PFSK-1 (cell line): ENCODE measurements at regions not wholly inside any gene's neighbourhood (a gene's known extent, or its start where the extent isn't known, plus 50 kb on each side); places are given as distances from the start of the nearest gene placed in this dataset.

Experiments
- FOXP2 ChIP-seq: optimal IDR thresholded peaks from 2 replicates; pipeline ENCODE3; 2011; ENCODE audit warnings: borderline replicate concordance, control low read depth, inconsistent platforms; ENCODE audit not compliant: insufficient read depth; ENCODE audit errors: extremely low read length, extremely low read depth
- POLR2AphosphoS5 ChIP-seq: IDR thresholded peaks from 2 replicates; pipeline ENCODE4 v1.6.1; 2012; ENCODE audit warnings: low read depth, mild to moderate bottlenecking, control low read depth, low read length, moderate library complexity
- SIN3A ChIP-seq: IDR thresholded peaks from 2 replicates; pipeline ENCODE4 v1.6.1; 2012; ENCODE audit warnings: mild to moderate bottlenecking, low read length, moderate library complexity, borderline replicate concordance; ENCODE audit not compliant: insufficient read depth
- TAF1 ChIP-seq: IDR thresholded peaks from 2 replicates; pipeline ENCODE4 v1.6.1; 2012; ENCODE audit warnings: low read length, control low read depth, borderline replicate concordance; ENCODE audit not compliant: insufficient read depth
- TF ChIP-seq, protein P1 (sequence below), 2 experiments: IDR thresholded peaks; 2 replicates each; pipeline versions ENCODE4 v1.6.1 to v1.8.0; 2011 to 2012; ENCODE audit warnings: low read depth in 2 of 2, low read length in 2 of 2, control low read depth in 1 of 2, inconsistent platforms in 1 of 2, mild to moderate bottlenecking in 1 of 2, moderate library complexity in 1 of 2; ENCODE audit not compliant: insufficient read depth in 1 of 2

DNA sequence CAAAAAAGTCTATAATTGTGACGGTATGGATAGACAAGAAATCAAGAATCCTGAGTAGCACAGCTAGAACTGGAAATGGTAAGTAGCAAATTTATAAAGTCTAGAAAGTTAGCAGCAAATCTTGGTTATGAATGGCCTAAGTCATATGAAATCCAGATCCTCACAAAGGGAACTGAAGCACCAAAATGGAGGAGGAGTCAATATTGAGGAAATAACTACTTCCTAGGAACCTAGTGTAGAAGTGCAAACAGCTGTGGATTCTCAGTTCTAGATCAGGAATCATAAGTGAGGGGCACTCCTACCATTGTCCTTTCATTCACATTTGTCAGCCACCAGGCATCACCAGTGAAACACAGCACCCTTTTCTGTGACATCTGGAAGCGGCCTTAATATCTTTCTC lies 202.2 kb upstream of the DCN start:
- TF ChIP-seq FOXP2 (no peak), TAF1 (no peak), POLR2AphosphoS5 (no peak), SIN3A (no peak)
- TF ChIP-seq, protein P1, sequence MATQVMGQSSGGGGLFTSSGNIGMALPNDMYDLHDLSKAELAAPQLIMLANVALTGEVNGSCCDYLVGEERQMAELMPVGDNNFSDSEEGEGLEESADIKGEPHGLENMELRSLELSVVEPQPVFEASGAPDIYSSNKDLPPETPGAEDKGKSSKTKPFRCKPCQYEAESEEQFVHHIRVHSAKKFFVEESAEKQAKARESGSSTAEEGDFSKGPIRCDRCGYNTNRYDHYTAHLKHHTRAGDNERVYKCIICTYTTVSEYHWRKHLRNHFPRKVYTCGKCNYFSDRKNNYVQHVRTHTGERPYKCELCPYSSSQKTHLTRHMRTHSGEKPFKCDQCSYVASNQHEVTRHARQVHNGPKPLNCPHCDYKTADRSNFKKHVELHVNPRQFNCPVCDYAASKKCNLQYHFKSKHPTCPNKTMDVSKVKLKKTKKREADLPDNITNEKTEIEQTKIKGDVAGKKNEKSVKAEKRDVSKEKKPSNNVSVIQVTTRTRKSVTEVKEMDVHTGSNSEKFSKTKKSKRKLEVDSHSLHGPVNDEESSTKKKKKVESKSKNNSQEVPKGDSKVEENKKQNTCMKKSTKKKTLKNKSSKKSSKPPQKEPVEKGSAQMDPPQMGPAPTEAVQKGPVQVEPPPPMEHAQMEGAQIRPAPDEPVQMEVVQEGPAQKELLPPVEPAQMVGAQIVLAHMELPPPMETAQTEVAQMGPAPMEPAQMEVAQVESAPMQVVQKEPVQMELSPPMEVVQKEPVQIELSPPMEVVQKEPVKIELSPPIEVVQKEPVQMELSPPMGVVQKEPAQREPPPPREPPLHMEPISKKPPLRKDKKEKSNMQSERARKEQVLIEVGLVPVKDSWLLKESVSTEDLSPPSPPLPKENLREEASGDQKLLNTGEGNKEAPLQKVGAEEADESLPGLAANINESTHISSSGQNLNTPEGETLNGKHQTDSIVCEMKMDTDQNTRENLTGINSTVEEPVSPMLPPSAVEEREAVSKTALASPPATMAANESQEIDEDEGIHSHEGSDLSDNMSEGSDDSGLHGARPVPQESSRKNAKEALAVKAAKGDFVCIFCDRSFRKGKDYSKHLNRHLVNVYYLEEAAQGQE (IDR thresholded peaks at IDR 0.05; ENCODE audit: insufficient read depth in 1 of 2, low read depth in 2 of 2, low read length in 2 of 2): no peak

DNA sequence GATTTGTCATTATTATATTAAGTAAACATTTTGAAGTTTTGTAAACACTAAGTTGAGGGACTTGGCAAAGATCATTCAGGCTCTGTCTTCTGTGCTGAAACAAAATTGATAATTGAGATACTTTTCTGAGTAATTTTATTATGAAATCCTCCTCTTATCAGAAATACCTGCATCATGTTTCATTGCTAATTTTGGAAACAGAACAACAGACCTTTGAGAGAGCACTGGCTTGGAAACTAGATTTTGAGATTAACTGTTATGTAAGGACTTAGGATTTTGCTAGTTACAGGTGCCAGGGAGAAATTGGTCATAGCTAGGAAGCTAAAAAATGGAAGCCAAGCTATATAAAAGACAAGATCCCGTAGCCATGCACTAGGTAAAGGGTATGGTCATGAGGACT lies 201.7 kb upstream of the DCN start:
- TF ChIP-seq POLR2AphosphoS5 (no peak), SIN3A (no peak), FOXP2 (no peak), TAF1 (no peak)
- TF ChIP-seq, protein P1 (IDR thresholded peaks at IDR 0.05; ENCODE audit: insufficient read depth in 1 of 2, low read depth in 2 of 2, low read length in 2 of 2): no peak

DNA sequence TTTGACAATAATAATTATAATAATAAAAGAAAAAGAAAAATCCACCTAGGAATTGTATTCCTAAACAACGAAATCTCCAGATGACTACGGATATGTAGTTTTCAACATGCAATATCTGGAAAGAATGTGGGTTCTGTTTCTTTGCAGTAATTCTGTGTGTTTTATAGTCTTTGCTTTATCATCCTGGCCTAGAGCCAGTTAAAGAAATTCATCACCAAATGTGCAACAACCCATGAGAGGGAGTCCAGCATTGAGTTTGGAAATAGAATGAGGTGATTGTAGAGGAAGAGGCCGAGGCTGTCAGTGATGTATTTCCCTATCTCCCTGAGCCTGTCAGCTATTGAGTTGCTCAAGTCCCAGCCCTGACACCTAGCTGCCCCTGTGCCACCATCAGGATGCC lies 200.5 kb upstream of the DCN start:
- no peak for TF ChIP-seq SIN3A
- TF ChIP-seq POLR2AphosphoS5: no peak
- TF ChIP-seq TAF1: no peak
- TF ChIP-seq, protein P1 (IDR thresholded peaks at IDR 0.05; ENCODE audit: insufficient read depth in 1 of 2, low read depth in 2 of 2, low read length in 2 of 2): no peak
- TF ChIP-seq FOXP2: no peak

DNA sequence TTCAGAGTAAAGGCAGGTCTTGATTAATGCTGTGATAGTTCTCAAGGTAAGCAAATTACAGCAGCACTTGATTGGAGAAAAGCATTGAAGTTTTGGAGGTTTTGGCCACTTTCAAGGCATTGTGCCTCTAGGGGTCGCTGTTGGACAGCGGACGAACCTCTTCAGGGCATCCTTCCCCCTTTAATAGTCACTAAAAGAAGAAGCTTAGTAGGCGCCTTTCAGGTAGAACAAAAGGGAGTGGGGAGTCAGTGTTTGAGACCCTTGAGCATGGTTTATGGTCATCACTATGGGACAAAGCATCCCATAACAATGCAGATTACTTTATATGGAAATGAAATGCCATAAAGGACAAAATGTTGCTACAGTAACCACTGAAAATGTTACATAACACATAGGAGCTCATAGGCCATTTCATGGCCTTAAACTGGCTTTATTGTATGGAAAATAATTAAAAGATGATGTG lies 199.5 kb upstream of the DCN start:
- no peak for TF ChIP-seq POLR2AphosphoS5
- no peak for TF ChIP-seq SIN3A
- no peak for TF ChIP-seq FOXP2
- TF ChIP-seq TAF1: no peak
- TF ChIP-seq, protein P1 (IDR thresholded peaks at IDR 0.05; ENCODE audit: insufficient read depth in 1 of 2, low read depth in 2 of 2, low read length in 2 of 2): no peak

DNA sequence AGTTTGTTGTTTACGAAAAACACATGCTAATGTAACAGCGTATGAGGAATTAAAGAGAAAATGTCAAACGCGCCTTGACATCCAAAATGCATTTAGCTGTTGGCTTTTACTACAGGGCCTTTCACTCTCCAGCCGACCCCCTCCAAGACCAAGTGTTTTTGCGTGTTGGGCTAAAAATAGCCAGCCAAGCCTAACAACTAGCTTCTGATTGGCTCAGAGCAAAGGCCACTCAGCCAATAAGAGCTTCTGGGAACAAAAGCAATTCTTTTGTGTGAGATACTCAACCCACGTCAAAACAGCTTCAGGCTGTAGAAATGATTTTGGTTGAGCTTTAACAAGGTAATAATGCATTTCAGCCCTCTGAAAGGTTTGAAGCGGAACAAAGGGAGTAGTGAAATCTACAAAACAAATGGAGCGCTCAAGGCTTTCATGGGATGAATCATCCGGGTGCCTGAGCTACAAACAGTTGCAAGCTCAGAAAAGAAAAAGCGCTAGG lies 198.7 kb upstream of the DCN start:
- no peak for TF ChIP-seq FOXP2
- TF ChIP-seq POLR2AphosphoS5: no peak; the same call in 1 of the 2 replicates
- no peak for TF ChIP-seq TAF1
- no peak for TF ChIP-seq SIN3A
- TF ChIP-seq, protein P1 (IDR thresholded peaks at IDR 0.05; ENCODE audit: insufficient read depth in 1 of 2, low read depth in 2 of 2, low read length in 2 of 2): no peak
